ENCODE measurements at regions not wholly inside any gene's neighbourhood (a gene's known extent, or its start where the extent isn't known, plus 50 kb on each side); places are given as distances from the start of the nearest gene placed in this dataset.

GRCh38 chr4:33429971-33430370 is 2709.8 kb downstream of the PCDH7 start:
- TF ChIP-seq, protein P1, sequence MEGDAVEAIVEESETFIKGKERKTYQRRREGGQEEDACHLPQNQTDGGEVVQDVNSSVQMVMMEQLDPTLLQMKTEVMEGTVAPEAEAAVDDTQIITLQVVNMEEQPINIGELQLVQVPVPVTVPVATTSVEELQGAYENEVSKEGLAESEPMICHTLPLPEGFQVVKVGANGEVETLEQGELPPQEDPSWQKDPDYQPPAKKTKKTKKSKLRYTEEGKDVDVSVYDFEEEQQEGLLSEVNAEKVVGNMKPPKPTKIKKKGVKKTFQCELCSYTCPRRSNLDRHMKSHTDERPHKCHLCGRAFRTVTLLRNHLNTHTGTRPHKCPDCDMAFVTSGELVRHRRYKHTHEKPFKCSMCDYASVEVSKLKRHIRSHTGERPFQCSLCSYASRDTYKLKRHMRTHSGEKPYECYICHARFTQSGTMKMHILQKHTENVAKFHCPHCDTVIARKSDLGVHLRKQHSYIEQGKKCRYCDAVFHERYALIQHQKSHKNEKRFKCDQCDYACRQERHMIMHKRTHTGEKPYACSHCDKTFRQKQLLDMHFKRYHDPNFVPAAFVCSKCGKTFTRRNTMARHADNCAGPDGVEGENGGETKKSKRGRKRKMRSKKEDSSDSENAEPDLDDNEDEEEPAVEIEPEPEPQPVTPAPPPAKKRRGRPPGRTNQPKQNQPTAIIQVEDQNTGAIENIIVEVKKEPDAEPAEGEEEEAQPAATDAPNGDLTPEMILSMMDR (IDR thresholded peaks at IDR 0.05): no peak
- TF ChIP-seq POLR2A (IDR thresholded peaks at IDR 0.05): no peak
